Omental fat pad (tissue), 3 donors: ENCODE measurements at regions not wholly inside any gene's neighbourhood (a gene's known extent, or its start where the extent isn't known, plus 50 kb on each side); places are given as distances from the start of the nearest gene placed in this dataset.

Experiments used
- ATAC-seq: fragments of 150-250 bp; one replicate; pipeline ENCODE4 v1.9.1; 2016; ENCODE audit warnings: mild to moderate bottlenecking, moderate library complexity; ENCODE audit not compliant: low FRiP score
- DNase-seq: peaks from one replicate; pipeline ENCODE4 v3.0.0-alpha.2; 2019; ENCODE audit warnings: low spot score
- CTCF ChIP-seq, 3 donors: fragments of 450-650 bp; IDR thresholded peaks; one replicate each; pipeline ENCODE4 v1.5.1; 2016 to 2017; ENCODE audit warnings: antibody characterized with exemption in 3 of 3, mild to moderate bottlenecking in 3 of 3, moderate library complexity in 2 of 3

GRCh38 chr11:113587308-113587739, 112.1 kb upstream of the DRD2 start:
- no peak for ATAC-seq
- no peak for DNase-seq
- no peak for TF ChIP-seq CTCF (IDR thresholded peaks at IDR 0.05)

GRCh38 chr11:113584371-113584770, 109.2 kb upstream of the DRD2 start:
- no peak for TF ChIP-seq CTCF (IDR thresholded peaks at IDR 0.05)
- no peak for ATAC-seq
- no peak for DNase-seq

GRCh38 chr11:113581713-113582112, 106.5 kb upstream of the DRD2 start:
- ATAC-seq (no peak), DNase-seq (no peak)
- TF ChIP-seq CTCF (IDR thresholded peaks at IDR 0.05), result no peak

- no peak for TF ChIP-seq CTCF (IDR thresholded peaks at IDR 0.05)
- DNase-seq, result no peak
- ATAC-seq, result no peak
Observed at GRCh38 chr11:113579292-113579940, 104.2 kb upstream of the DRD2 start.

GRCh38 chr11:113578715-113579250, 103.6 kb upstream of the DRD2 start:
- no peak for TF ChIP-seq CTCF (IDR thresholded peaks at IDR 0.05)
- DNase-seq (no peak), ATAC-seq (no peak)

- DNase-seq, result no peak
- no peak for TF ChIP-seq CTCF (IDR thresholded peaks at IDR 0.05)
Observed at GRCh38 chr11:113578033-113578380, 102.8 kb upstream of the DRD2 start.

GRCh38 chr11:113577356-113578032, 102.3 kb upstream of the DRD2 start:
- TF ChIP-seq CTCF (IDR thresholded peaks at IDR 0.05), result no peak
- DNase-seq, result no peak
- no peak for ATAC-seq

More at GRCh38 chr11:113578033-113578380, 102.8 kb upstream of the DRD2 start:
- no peak for ATAC-seq
